Ishikawa (cell line): ENCODE measurements at regions not wholly inside any gene's neighbourhood (a gene's known extent, or its start where the extent isn't known, plus 50 kb on each side); places are given as distances from the start of the nearest gene placed in this dataset.

Source experiments
- CEBPB ChIP-seq: IDR thresholded peaks from 2 replicates; pipeline ENCODE4 v1.6.1; 2012
- CREB1 ChIP-seq: IDR thresholded peaks from 2 replicates; pipeline ENCODE4 v1.6.1; 2012; ENCODE audit warnings: low read depth
- EGR1 ChIP-seq: IDR thresholded peaks from 2 replicates; pipeline ENCODE4 v1.6.1; 2012
- EP300 ChIP-seq: IDR thresholded peaks from 2 replicates; pipeline ENCODE4 v1.6.1; 2012; ENCODE audit warnings: borderline replicate concordance
- FOXM1 ChIP-seq: IDR thresholded peaks from 2 replicates; pipeline ENCODE4 v1.6.1; 2012; ENCODE audit warnings: low read depth, borderline replicate concordance
- NFIC ChIP-seq: IDR thresholded peaks from 2 replicates; pipeline ENCODE4 v1.6.1; 2012
- RAD21 ChIP-seq: IDR thresholded peaks from 2 replicates; pipeline ENCODE4 v1.6.1; 2012; ENCODE audit warnings: low read depth
- TAF1 ChIP-seq: IDR thresholded peaks from 2 replicates; pipeline ENCODE4 v1.6.1; 2012; ENCODE audit warnings: low read depth, mild to moderate bottlenecking
- TCF12 ChIP-seq: IDR thresholded peaks from 2 replicates; pipeline ENCODE4 v1.6.1; 2012; ENCODE audit warnings: low read depth
- TEAD4 ChIP-seq: IDR thresholded peaks from 2 replicates; pipeline ENCODE4 v1.6.1; 2012
- YY1 ChIP-seq: IDR thresholded peaks from 2 replicates; pipeline ENCODE4 v1.6.1; 2012; ENCODE audit warnings: low read depth
- ZBTB7A ChIP-seq: IDR thresholded peaks from 2 replicates; pipeline ENCODE4 v1.6.1; 2012; ENCODE audit warnings: low read depth
- TF ChIP-seq, protein P1 (sequence below): IDR thresholded peaks from 2 replicates; pipeline ENCODE4 v1.6.1; 2012
- TF ChIP-seq, protein P2 (sequence below): IDR thresholded peaks from 2 replicates; pipeline ENCODE4 v1.6.1; 2012
- TF ChIP-seq, protein P3 (sequence below): IDR thresholded peaks from 2 replicates; pipeline ENCODE4 v1.6.1; 2012; ENCODE audit warnings: low read depth, mild to moderate bottlenecking

DNA sequence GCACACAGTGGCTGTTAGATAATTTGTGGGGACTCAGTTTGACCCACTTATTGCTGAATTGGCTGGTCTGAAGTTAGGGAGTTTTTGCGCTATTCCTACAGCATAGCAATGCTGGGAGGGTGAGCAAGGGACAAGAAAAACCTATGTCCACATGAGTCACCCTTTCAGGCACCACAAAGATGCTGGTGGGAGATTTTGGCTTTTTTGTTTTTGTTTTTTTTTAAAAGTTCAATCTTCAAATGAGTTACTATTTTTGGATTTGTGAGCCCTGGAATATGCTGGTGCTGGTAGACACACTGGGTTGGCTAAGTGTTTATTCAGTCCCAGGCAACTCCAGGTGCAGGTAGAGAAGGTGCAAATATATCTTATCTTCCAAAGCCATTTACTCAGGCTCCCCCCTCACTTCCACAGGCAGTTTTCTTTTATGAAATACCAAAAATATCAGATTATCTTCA lies 143.4 kb downstream of the BTG1 start:
- TF ChIP-seq FOXM1 (no peak), EP300 (no peak), EGR1 (no peak), CEBPB (no peak)
- TF ChIP-seq, protein P1, sequence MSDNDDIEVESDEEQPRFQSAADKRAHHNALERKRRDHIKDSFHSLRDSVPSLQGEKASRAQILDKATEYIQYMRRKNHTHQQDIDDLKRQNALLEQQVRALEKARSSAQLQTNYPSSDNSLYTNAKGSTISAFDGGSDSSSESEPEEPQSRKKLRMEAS: no peak
- TF ChIP-seq, protein P2, sequence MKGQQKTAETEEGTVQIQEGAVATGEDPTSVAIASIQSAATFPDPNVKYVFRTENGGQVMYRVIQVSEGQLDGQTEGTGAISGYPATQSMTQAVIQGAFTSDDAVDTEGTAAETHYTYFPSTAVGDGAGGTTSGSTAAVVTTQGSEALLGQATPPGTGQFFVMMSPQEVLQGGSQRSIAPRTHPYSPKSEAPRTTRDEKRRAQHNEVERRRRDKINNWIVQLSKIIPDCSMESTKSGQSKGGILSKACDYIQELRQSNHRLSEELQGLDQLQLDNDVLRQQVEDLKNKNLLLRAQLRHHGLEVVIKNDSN: no peak

DNA sequence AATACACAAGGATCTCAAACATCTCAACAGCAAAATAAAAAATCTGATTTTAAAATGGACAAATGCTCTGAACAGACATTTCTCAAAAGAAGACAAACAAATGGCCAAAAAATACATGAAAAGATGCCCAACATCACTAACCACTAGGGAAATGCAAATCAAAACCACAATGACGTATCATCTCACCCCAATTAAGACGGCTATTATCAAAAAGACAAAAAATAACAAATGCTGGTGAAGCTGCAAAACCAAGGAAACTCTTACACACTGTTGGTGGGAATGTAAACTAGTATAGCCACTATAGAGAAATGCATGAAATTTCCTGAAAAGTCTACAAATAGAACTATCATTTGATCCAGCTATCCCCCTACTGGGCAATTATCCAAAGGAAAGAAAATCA lies 145.0 kb downstream of the BTG1 start:
- TF ChIP-seq CREB1 (no peak), EP300 (no peak), YY1 (no peak), NFIC (no peak), TAF1 (no peak), CEBPB (no peak), TCF12 (no peak), ZBTB7A (no peak)
- TF ChIP-seq, protein P3, sequence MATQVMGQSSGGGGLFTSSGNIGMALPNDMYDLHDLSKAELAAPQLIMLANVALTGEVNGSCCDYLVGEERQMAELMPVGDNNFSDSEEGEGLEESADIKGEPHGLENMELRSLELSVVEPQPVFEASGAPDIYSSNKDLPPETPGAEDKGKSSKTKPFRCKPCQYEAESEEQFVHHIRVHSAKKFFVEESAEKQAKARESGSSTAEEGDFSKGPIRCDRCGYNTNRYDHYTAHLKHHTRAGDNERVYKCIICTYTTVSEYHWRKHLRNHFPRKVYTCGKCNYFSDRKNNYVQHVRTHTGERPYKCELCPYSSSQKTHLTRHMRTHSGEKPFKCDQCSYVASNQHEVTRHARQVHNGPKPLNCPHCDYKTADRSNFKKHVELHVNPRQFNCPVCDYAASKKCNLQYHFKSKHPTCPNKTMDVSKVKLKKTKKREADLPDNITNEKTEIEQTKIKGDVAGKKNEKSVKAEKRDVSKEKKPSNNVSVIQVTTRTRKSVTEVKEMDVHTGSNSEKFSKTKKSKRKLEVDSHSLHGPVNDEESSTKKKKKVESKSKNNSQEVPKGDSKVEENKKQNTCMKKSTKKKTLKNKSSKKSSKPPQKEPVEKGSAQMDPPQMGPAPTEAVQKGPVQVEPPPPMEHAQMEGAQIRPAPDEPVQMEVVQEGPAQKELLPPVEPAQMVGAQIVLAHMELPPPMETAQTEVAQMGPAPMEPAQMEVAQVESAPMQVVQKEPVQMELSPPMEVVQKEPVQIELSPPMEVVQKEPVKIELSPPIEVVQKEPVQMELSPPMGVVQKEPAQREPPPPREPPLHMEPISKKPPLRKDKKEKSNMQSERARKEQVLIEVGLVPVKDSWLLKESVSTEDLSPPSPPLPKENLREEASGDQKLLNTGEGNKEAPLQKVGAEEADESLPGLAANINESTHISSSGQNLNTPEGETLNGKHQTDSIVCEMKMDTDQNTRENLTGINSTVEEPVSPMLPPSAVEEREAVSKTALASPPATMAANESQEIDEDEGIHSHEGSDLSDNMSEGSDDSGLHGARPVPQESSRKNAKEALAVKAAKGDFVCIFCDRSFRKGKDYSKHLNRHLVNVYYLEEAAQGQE: no peak
- TF ChIP-seq, protein P1: no peak
- TF ChIP-seq, protein P2: no peak

DNA sequence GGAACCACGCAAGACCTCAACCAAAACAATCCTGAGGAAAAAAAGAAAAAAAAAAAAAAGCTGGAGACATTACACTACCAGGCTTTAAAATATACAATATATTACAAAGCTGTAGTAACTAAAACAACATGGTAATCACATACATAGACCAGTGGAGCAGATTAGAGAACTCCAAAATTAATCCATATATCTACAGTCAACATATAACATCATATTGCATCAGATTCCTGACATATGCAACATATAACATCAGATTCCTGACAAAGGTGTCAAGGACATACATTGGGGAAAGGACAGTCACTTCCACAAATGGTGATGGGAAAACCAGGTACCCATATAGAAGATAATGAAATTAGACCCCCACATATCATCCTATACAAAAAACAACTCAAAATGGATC lies 145.8 kb downstream of the BTG1 start:
- TF ChIP-seq EGR1 (no peak), FOXM1 (no peak), ZBTB7A (no peak), NFIC (no peak), EP300 (no peak), CEBPB (no peak), CREB1 (no peak), YY1 (no peak), TCF12 (no peak), TAF1 (no peak)
- TF ChIP-seq, protein P3: no peak
- TF ChIP-seq, protein P2: no peak

DNA sequence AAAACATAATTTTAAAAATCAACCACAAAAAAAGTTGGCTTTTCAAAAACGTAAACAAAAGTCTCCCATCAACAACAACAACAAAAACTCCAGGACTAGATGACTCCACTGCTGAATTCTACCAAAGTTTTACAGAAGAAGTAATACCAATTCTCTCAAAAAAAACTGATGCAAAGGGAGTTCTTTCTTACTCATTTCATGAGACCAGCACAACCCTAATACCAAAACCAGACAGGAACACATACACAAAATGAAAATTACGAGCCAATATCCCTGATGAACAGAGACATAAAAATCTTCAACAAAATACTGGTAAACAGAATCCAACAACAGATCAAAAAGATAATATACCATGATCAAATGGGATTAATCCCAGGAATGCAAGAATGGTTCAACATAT lies 147.3 kb downstream of the BTG1 start:
- TF ChIP-seq CREB1 (no peak), CEBPB (no peak), TEAD4 (no peak), ZBTB7A (no peak), YY1 (no peak), TAF1 (no peak), TCF12 (no peak), FOXM1 (no peak), NFIC (no peak), RAD21 (no peak), EGR1 (no peak), EP300 (no peak)
- TF ChIP-seq, protein P2: no peak
- TF ChIP-seq, protein P1: no peak
- TF ChIP-seq, protein P3: no peak
